T-cell (primary cell): ENCODE measurements at regions not wholly inside any gene's neighbourhood (a gene's known extent, or its start where the extent isn't known, plus 50 kb on each side); places are given as distances from the start of the nearest gene placed in this dataset.

ENCODE experiments used
- ATAC-seq, 4 experiments: fragments of 200-7000 bp in 3 of 4; fragments of 150-1000 bp in 1 of 4; cut with Tn5 transposase; replicated peaks in 1 of 4; 1 replicate in 3 of 4; 2 replicates in 1 of 4; pipeline ENCODE4 v1.10.0; 2021; ENCODE audit warnings: moderate library complexity in 3 of 4, mild to moderate bottlenecking in 2 of 4, moderate number of reproducible peaks in 1 of 4
- CTCF ChIA-PET, 2 donors: fragments of 300-600 bp; sonication (Branson Sonifier 250); formaldehyde crosslinking; loops; one replicate each; lab custom pipeline; 2022; ENCODE audit warnings: antibody characterized with exemption in 2 of 2; lab: Charles Lee
- POLR2A ChIA-PET, 2 donors: fragments of 300-600 bp; sonication (Branson Sonifier 250); formaldehyde crosslinking; loops; one replicate each; lab custom pipeline; 2022; ENCODE audit warnings: antibody characterized with exemption in 2 of 2; lab: Charles Lee
- DNase-seq, 35 experiments: peaks; one replicate each; pipeline versions ENCODE4 v3.0.0 to v3.0.0-alpha.2; 2013 to 2023
- H3K27ac ChIP-seq: one replicate; pipeline ENCODE4 v1.5.1; 2013; ENCODE audit warnings: low read length
- H3K27me3 ChIP-seq, 2 experiments: replicated peaks in 1 of 2; 1 replicate in 1 of 2; 2 replicates in 1 of 2; pipeline versions ENCODE4 v1.6.1 to v1.7.0; 2013; ENCODE audit warnings: low read length in 1 of 2, mixed read lengths in 1 of 2; ENCODE audit not compliant: control insufficient read depth in 2 of 2, insufficient read depth in 2 of 2; ENCODE audit errors: extremely low read depth in 1 of 2
- H3K36me3 ChIP-seq, 2 donors: 1 replicate in 1 of 2; 2 replicates in 1 of 2; pipeline versions ENCODE4 v1.6.1 to v1.7.0; 2013; ENCODE audit warnings: low read length in 1 of 2; ENCODE audit not compliant: control insufficient read depth in 2 of 2, insufficient read depth in 1 of 2; ENCODE audit errors: extremely low read depth in 1 of 2
- H3K4me1 ChIP-seq, 2 experiments: 1 replicate in 1 of 2; 2 replicates in 1 of 2; pipeline versions ENCODE4 v1.6.1 to v1.7.0; 2013; ENCODE audit warnings: low read length in 2 of 2, mixed read lengths in 1 of 2; ENCODE audit not compliant: insufficient read depth in 2 of 2, control insufficient read depth in 1 of 2; ENCODE audit errors: extremely low read depth in 1 of 2
- H3K4me3 ChIP-seq, 2 donors: 1 replicate in 1 of 2; 2 replicates in 1 of 2; pipeline versions ENCODE4 v1.5.1 to v1.7.0; 2013; ENCODE audit warnings: mild to moderate bottlenecking in 2 of 2, low read length in 1 of 2, moderate library complexity in 1 of 2; ENCODE audit not compliant: control insufficient read depth in 1 of 2; ENCODE audit errors: extremely low read depth in 1 of 2
- H3K9me3 ChIP-seq: 2 replicates; pipeline ENCODE4 v1.7.0; 2013
- H3K27ac Mint-ChIP-seq, 2 donors: one replicate each; pipeline ENCODE4 v1.8.0; 2020 to 2021; ENCODE audit warnings: mild to moderate bottlenecking in 2 of 2, mixed read lengths in 2 of 2
- H3K27me3 Mint-ChIP-seq, 2 donors: one replicate each; pipeline ENCODE4 v1.8.0; 2021 to 2022; ENCODE audit warnings: mixed read lengths in 2 of 2
- H3K36me3 Mint-ChIP-seq: one replicate; pipeline ENCODE4 v1.8.0; 2021; ENCODE audit warnings: mixed read lengths
- H3K4me1 Mint-ChIP-seq, 3 donors: one replicate each; pipeline ENCODE4 v1.8.0; 2020 to 2022; ENCODE audit warnings: mixed read lengths in 3 of 3, mild to moderate bottlenecking in 1 of 3
- H3K4me3 Mint-ChIP-seq, 3 donors: one replicate each; pipeline ENCODE4 v1.8.0; 2020 to 2022; ENCODE audit warnings: mild to moderate bottlenecking in 3 of 3, mixed read lengths in 3 of 3, moderate library complexity in 3 of 3
- H3K9me3 Mint-ChIP-seq, 3 donors: one replicate each; pipeline ENCODE4 v1.8.0; 2020 to 2022; ENCODE audit warnings: mixed read lengths in 3 of 3
- WGBS: methylation state at CpG from one replicate; pipeline ENCODE4 v1.1.5; 2013; ENCODE audit warnings: missing lambda C conversion rate; ENCODE audit not compliant: insufficient coverage; 5-methylcytosine and 5-hydroxymethylcytosine counted together

GRCh38 chr3:130621824-130622223 is 104.8 kb downstream of the COL6A6 start:
- no peak overlapping the region for H3K4me3 ChIP-seq
- CTCF ChIA-PET, result no interaction called here
- ATAC-seq, result no peak
- H3K36me3 ChIP-seq, result no peaks in the 10 kb centered on the region
- H3K9me3 Mint-ChIP-seq, result peaks cover 0 to 8% (median 0%) of the 10 kb centered on the region in 3 donors
- no peaks in the 10 kb centered on the region for H3K9me3 ChIP-seq
- H3K27ac ChIP-seq, result no peak overlapping the region
- DNase-seq, result no peak
- H3K4me1 ChIP-seq, result no peaks in the 10 kb centered on the region
- POLR2A ChIA-PET, result no interaction called here
- H3K4me3 Mint-ChIP-seq, result no peak overlapping the region
- peaks cover 15 to 29% of the 10 kb centered on the region in 2 donors for H3K27me3 Mint-ChIP-seq
- peaks cover 0 to 2% of the 10 kb centered on the region in 2 experiments for H3K27me3 ChIP-seq
- H3K27ac Mint-ChIP-seq, result no peak overlapping the region
- no CpG with 5 or more reads among the region's 3 CpGs for WGBS
- no peaks in the 10 kb centered on the region for H3K4me1 Mint-ChIP-seq
- no peaks in the 10 kb centered on the region for H3K36me3 Mint-ChIP-seq

- Histone ChIP-seq H3K27me3 (peaks cover 0 to 2% of the 10 kb centered on the region in 2 experiments), H3K4me3 (no peak overlapping the region), H3K27ac (no peak overlapping the region), H3K9me3 (no peaks in the 10 kb centered on the region), H3K36me3 (no peaks in the 10 kb centered on the region), H3K4me1 (no peaks in the 10 kb centered on the region)
- Mint-ChIP-seq H3K4me1 (no peaks in the 10 kb centered on the region), H3K4me3 (no peak overlapping the region), H3K27ac (no peak overlapping the region), H3K27me3 (peaks cover 18 to 25% of the 10 kb centered on the region in 2 donors), H3K9me3 (peaks cover 0 to 8% (median 0%) of the 10 kb centered on the region in 3 donors), H3K36me3 (no peaks in the 10 kb centered on the region)
- ChIA-PET CTCF (no interaction called here), POLR2A (no interaction called here)
- ATAC-seq (no peak), DNase-seq (no peak)
- WGBS, result 100% methylated on average over 1 of the region's 2 CpGs
Observed at GRCh38 chr3:130626049-130626448, 109.1 kb downstream of the COL6A6 start.

GRCh38 chr3:130627143-130627855 is 110.3 kb downstream of the COL6A6 start:
- Histone ChIP-seq H3K36me3 (no peaks in the 10 kb centered on the region), H3K9me3 (no peaks in the 10 kb centered on the region), H3K27ac (no peak overlapping the region), H3K4me3 (no peak overlapping the region), H3K27me3 (peaks cover 0 to 2% of the 10 kb centered on the region in 2 experiments), H3K4me1 (no peaks in the 10 kb centered on the region)
- 78% methylated on average over 3 of the region's 4 CpGs for WGBS
- ChIA-PET POLR2A (no interaction called here), CTCF (no interaction called here)
- no peaks in the 10 kb centered on the region for H3K36me3 Mint-ChIP-seq
- H3K27me3 Mint-ChIP-seq, result peaks cover 18 to 25% of the 10 kb centered on the region in 2 donors
- DNase-seq, result no peak
- H3K4me3 Mint-ChIP-seq, result no peak overlapping the region
- H3K27ac Mint-ChIP-seq, result no peak overlapping the region
- ATAC-seq, result no peak
- H3K4me1 Mint-ChIP-seq, result no peaks in the 10 kb centered on the region
- peaks cover 0 to 8% (median 0%) of the 10 kb centered on the region in 3 donors for H3K9me3 Mint-ChIP-seq

GRCh38 chr3:130627882-130628281 is 110.9 kb downstream of the COL6A6 start:
- DNase-seq (no peak), ATAC-seq (no peak)
- WGBS, result no CpG with 5 or more reads among the region's 1 CpG
- Mint-ChIP-seq H3K9me3 (peaks cover 0 to 8% (median 0%) of the 10 kb centered on the region in 3 donors), H3K4me1 (no peaks in the 10 kb centered on the region), H3K4me3 (no peak overlapping the region), H3K27me3 (peaks cover 14 to 22% of the 10 kb centered on the region in 2 donors), H3K27ac (no peak overlapping the region), H3K36me3 (no peaks in the 10 kb centered on the region)
- H3K9me3 ChIP-seq, result no peaks in the 10 kb centered on the region
- H3K4me3 ChIP-seq, result no peak overlapping the region
- peaks cover 0 to 2% of the 10 kb centered on the region in 2 experiments for H3K27me3 ChIP-seq
- CTCF ChIA-PET, result no interaction called here
- POLR2A ChIA-PET, result no interaction called here
- H3K36me3 ChIP-seq, result no peaks in the 10 kb centered on the region
- H3K27ac ChIP-seq, result no peak overlapping the region
- H3K4me1 ChIP-seq, result no peaks in the 10 kb centered on the region
